ENCODE measurements at regions not wholly inside any gene's neighbourhood (a gene's known extent, or its start where the extent isn't known, plus 50 kb on each side); places are given as distances from the start of the nearest gene placed in this dataset.

DNA sequence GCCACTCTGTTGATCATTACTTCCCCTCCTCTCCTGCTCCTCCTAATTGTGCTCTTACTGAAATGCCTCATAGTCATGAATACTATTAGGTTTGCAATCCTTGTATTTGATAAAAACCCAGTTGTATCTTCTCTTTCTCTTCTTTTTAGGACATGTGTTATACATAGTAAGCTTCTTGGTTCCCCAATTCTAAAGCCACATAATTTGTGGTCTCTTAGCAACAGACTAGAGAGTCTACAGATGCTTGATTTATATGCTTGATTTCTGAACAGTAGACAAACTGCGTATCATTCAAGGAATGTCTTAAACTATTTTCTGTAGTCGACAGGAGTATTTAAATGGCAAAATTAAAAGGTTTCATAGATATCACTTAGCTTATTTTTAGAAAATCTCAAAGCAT, 1598.9 kb downstream of the PLA2G4A start:
- no peak for DNase-seq (ENCODE audit: insufficient read length, low spot score)
- no peak for FAIRE-seq
- TF ChIP-seq, protein P1, sequence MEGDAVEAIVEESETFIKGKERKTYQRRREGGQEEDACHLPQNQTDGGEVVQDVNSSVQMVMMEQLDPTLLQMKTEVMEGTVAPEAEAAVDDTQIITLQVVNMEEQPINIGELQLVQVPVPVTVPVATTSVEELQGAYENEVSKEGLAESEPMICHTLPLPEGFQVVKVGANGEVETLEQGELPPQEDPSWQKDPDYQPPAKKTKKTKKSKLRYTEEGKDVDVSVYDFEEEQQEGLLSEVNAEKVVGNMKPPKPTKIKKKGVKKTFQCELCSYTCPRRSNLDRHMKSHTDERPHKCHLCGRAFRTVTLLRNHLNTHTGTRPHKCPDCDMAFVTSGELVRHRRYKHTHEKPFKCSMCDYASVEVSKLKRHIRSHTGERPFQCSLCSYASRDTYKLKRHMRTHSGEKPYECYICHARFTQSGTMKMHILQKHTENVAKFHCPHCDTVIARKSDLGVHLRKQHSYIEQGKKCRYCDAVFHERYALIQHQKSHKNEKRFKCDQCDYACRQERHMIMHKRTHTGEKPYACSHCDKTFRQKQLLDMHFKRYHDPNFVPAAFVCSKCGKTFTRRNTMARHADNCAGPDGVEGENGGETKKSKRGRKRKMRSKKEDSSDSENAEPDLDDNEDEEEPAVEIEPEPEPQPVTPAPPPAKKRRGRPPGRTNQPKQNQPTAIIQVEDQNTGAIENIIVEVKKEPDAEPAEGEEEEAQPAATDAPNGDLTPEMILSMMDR (IDR thresholded peaks at IDR 0.05; ENCODE audit: insufficient read depth, missing control alignments), result no peak

- FAIRE-seq (peak; percentile 64), DNase-seq (ENCODE audit: insufficient read length, low spot score) (no peak)
- TF ChIP-seq, protein P1 (IDR thresholded peaks at IDR 0.05; ENCODE audit: insufficient read depth, missing control alignments), result no peak
These were observed 1600.6 kb downstream of the PLA2G4A start for GRCh38 chr1:188429386-188429785.

DNA sequence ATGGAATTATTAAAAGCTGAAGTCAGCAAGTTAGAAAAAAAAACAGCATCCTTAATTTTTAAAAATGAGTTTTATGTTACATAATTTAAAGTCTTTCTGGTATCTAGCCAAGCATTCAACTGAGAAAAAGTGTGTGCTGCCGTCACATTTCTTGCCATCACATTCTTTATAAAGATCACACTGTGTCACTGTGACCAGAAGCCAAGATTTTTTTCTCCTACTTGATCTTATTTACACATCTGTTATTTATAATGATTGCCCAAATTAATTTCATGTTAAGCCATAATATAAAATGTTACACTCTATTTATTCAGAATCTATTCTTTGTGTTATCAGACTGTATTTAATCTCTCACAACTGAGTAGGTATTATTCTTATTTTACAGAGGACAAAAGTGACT, 1603.7 kb downstream of the PLA2G4A start:
- DNase-seq (ENCODE audit: insufficient read length, low spot score) (no peak), FAIRE-seq (peak; percentile 88)
- TF ChIP-seq, protein P1 (IDR thresholded peaks at IDR 0.05; ENCODE audit: insufficient read depth, missing control alignments), result no peak

- TF ChIP-seq, protein P1 (IDR thresholded peaks at IDR 0.05; ENCODE audit: insufficient read depth, missing control alignments), result no peak
- no peak for FAIRE-seq
- no peak for DNase-seq (ENCODE audit: insufficient read length, low spot score)
These were observed 1604.7 kb downstream of the PLA2G4A start for GRCh38 chr1:188433425-188433824.

DNA sequence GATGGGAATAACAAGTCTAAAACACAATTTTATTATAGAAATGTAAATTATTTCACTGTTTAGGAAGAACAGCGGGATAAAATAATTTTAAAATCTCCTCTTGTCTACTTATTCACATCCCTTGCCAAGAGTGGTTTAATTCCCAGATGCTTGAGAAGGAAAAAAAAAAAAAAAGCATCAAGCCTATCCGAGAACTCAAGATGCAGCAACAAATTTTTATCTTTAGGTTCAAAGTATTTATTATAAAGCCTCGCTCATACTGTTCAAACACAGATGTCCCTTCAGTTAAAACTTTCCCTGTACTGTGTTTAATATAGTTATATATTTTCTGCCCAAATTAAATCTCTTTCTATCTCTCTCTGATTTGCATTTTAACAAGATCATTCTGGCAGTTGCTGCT, 1615.8 kb downstream of the PLA2G4A start:
- TF ChIP-seq, protein P1 (IDR thresholded peaks at IDR 0.05; ENCODE audit: insufficient read depth, missing control alignments), result no peak
- FAIRE-seq (no peak), DNase-seq (ENCODE audit: insufficient read length, low spot score) (no peak)

GRCh38 chr1:188462837-188463236, 1634.1 kb downstream of the PLA2G4A start:
- peak; percentile 83 for FAIRE-seq
- TF ChIP-seq, protein P1 (IDR thresholded peaks at IDR 0.05; ENCODE audit: insufficient read depth, missing control alignments), result no peak
- no peak for DNase-seq (ENCODE audit: insufficient read length, low spot score)

GRCh38 chr1:188463919-188464318, 1635.2 kb downstream of the PLA2G4A start:
- TF ChIP-seq, protein P1 (IDR thresholded peaks at IDR 0.05; ENCODE audit: insufficient read depth, missing control alignments), result peak; percentile 26
- peak; percentile 86 for FAIRE-seq
- DNase-seq (ENCODE audit: insufficient read length, low spot score), result no peak

Measured in D721Med (cell line).